A673 (cell line): ENCODE measurements at regions not wholly inside any gene's neighbourhood (a gene's known extent, or its start where the extent isn't known, plus 50 kb on each side); places are given as distances from the start of the nearest gene placed in this dataset.

Experiments used
- CTCF ChIP-seq: fragments of 300-800, 200-600 bp; sonication (generic); conservative IDR thresholded peaks from 2 replicates; pipeline ENCODE4 v1.5.1; 2017; ENCODE audit warnings: low read depth, mild to moderate bottlenecking, antibody characterized with exemption, low read length, moderate library complexity, mixed read lengths
- EZH2 ChIP-seq: fragments of 200-600 bp; sonication (generic); IDR thresholded peaks from 2 replicates; pipeline ENCODE4 v1.6.1; 2017; ENCODE audit warnings: borderline replicate concordance, low read depth, mild to moderate bottlenecking, mixed read lengths, antibody characterized with exemption, low read length; ENCODE audit not compliant: poor library complexity, severe bottlenecking

GRCh38 chr18:3350021-3350420 lies 88.1 kb downstream of the MYL12B start:
- no peak for TF ChIP-seq CTCF
- TF ChIP-seq EZH2: no peak
